Breast epithelium (tissue), 3 donors: ENCODE measurements at regions not wholly inside any gene's neighbourhood (a gene's known extent, or its start where the extent isn't known, plus 50 kb on each side); places are given as distances from the start of the nearest gene placed in this dataset.

ENCODE experiments used
- CTCF ChIP-seq, 3 donors: fragments of 450-650 bp; IDR thresholded peaks; one replicate each; pipeline ENCODE4 v1.5.1; 2016 to 2017; ENCODE audit warnings: antibody characterized with exemption in 3 of 3, mild to moderate bottlenecking in 3 of 3, moderate library complexity in 3 of 3
- POLR2A ChIP-seq: fragments of 450-650 bp; IDR thresholded peaks from one replicate; pipeline ENCODE4 v1.6.1; 2016; ENCODE audit warnings: antibody characterized with exemption, mild to moderate bottlenecking, moderate library complexity
- POLR2AphosphoS5 ChIP-seq, 3 donors: sonication (generic); formaldehyde crosslinking; IDR thresholded peaks; one replicate each; pipeline ENCODE4 v1.6.1; 2017; ENCODE audit warnings: antibody characterized with exemption in 3 of 3

DNA sequence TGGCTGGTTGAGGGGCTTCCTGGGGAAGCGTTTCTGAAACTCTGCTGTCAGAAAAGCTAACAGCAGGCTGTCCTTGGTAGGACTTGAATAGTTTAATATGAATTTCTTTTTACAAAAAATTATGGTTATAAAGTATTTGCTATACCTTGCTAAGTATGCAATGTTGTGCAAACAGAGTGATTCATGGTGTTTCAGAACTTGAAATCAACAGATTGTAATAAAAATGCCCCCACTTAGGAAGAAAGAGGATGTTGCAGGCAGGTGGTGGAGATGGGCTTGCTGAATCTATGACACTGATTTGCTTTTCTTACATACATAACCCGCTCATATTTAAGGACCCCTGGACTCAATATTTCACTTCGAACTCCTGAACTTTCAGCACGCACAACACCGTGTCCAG lies 211.6 kb downstream of the THBS2 start:
- TF ChIP-seq CTCF (IDR thresholded peaks at IDR 0.05) (no peak), POLR2AphosphoS5 (IDR thresholded peaks at IDR 0.05) (no peak), POLR2A (no peak)
